HG03159 (cell line): ENCODE measurements at regions not wholly inside any gene's neighbourhood (a gene's known extent, or its start where the extent isn't known, plus 50 kb on each side); places are given as distances from the start of the nearest gene placed in this dataset.
"Not testable (repeated sequence)": the region's sequence is repeated elsewhere in the genome, so short reads cannot be mapped to it uniquely, and the experiment has no call there.

ENCODE experiments used
- ATAC-seq: cut with Tn5 transposase; IDR thresholded peaks from one replicate; pipeline ENCODE4 v1.9.1; 2021; ENCODE audit warnings: mild to moderate bottlenecking, moderate library complexity; ENCODE audit not compliant: unreplicated experiment

DNA sequence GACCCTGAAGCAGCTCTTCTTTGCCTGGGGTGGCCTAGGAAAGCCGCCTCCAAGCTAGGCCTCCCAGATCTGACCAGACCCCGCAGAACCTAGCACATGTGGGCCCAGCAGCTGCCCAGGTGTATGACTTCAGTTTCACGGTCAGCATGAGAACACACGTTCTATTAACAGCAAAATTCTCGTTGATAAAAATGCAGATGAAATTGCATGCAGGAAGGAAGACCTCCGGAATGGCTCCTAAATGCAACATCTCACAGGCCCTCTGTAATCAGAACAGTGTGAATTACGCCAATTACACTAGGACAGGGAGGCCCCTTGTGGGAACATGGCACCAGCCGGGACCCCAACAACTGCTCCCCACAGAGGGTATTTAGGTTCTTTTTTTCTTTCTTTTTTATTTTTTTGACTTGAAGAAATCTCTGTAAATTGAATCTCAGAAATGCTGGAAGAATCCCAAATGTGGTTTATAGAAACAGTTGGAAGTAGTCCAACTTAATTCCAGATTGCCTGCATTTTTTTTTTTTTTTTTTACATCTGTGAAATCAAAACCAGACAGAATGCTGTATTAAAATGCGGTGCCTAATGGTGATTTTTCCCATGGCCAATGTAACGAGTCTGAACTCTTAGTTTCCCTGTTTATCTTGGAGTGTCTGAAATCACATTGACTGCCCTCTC lies 185.1 kb downstream of the NPIPB11 start:
- ATAC-seq, result not testable (repeated sequence)

DNA sequence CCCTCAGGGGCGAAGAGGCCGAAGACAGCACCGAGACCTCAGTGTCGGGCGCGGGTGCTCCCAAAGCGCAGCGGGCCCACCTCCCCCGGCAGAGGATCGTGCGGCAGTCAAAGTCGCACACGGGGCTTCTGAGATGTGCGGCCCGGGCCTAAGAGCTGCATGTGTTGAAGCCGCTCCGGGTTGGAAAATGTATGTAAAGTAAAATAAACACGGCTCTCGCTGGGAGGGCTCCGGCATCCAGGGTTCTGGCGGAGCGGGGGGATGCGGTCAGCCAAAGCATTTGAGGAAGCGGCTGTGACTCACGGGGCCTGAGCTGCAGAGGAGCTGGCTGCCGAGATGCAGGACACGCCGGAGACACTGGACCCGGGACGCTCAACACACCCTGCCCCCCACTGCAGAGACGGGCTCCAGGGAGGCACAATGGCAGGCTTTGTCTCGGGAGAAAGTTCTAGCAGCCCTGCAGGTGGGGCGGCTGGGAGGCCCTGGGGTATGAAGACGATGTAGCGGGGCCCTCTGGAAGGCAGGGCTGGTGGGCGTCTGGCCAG lies 185.8 kb downstream of the NPIPB11 start:
- ATAC-seq, result not testable (repeated sequence)

GRCh38 chr16:29219966-29220646 lies 186.4 kb downstream of the NPIPB11 start:
- not testable (repeated sequence) for ATAC-seq

DNA sequence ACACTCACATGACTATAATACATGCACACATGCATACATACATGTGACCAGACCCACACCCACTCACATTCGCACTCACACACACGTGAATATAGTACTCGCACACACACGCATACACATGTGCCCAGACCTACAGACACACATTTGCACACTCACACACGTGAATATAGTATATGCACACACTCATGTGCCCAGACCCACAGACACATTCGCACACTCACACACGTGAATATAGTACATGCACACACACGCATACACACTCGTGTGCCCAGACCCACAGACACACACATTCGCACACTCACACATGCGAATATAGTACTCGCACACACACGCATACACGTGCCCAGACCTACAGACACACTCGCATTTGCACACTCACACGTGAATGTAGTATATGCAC lies 186.9 kb downstream of the NPIPB11 start:
- not testable (repeated sequence) for ATAC-seq

- ATAC-seq, result not testable (repeated sequence)
These were observed 187.9 kb downstream of the NPIPB11 start for GRCh38 chr16:29218649-29219048.

DNA sequence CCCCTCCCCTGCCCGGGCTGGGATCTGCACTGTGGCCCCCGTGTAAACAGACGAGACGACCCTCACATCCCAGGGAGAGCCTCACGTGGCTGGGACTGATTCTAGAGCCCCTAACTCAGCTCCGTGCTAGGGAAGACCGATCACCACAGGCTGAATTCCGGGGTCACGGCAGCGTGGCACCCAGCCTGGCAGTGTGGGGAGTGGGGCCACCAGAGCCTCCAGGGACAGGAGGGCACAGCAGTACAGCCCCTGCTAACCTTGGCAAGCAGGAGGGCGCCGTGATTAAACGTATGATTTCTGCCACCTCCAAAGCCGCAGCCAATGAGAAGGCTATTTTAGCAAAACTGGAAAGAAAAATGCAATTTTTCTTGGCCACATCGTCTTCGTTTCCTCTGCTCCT lies 188.3 kb downstream of the NPIPB11 start:
- ATAC-seq, result not testable (repeated sequence)

DNA sequence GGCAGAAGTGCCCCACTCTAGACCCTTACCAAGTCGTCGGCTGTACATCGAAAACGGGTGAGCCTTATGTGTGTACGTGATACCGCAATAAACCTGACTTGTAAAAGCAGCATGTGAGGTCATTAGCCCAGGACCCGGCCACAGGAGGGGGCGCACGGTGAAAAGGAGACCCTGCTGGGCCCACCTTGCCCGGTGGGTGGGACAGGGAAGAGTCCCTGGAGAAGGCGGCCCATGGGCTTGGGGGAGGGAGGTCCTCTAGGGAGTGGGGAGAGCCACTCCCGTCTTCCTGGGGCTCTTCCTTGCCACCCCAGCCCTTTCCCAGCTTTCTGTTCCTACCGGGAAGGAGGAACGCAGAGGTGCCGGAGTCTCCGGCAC lies 188.8 kb downstream of the NPIPB11 start:
- ATAC-seq, result not testable (repeated sequence)

GRCh38 chr16:29217104-29217751 lies 189.3 kb downstream of the NPIPB11 start:
- not testable (repeated sequence) for ATAC-seq

- ATAC-seq, result not testable (repeated sequence)
These were observed 192.7 kb downstream of the NPIPB11 start for GRCh38 chr16:29213770-29214169.

- ATAC-seq, result not testable (repeated sequence)
These were observed 193.3 kb downstream of the NPIPB11 start for GRCh38 chr16:29213251-29213650.

GRCh38 chr16:29212084-29213027 lies 194.2 kb downstream of the NPIPB11 start:
- ATAC-seq, result not testable (repeated sequence)

- not testable (repeated sequence) for ATAC-seq
These were observed 195.1 kb downstream of the NPIPB11 start for GRCh38 chr16:29211456-29211855.

DNA sequence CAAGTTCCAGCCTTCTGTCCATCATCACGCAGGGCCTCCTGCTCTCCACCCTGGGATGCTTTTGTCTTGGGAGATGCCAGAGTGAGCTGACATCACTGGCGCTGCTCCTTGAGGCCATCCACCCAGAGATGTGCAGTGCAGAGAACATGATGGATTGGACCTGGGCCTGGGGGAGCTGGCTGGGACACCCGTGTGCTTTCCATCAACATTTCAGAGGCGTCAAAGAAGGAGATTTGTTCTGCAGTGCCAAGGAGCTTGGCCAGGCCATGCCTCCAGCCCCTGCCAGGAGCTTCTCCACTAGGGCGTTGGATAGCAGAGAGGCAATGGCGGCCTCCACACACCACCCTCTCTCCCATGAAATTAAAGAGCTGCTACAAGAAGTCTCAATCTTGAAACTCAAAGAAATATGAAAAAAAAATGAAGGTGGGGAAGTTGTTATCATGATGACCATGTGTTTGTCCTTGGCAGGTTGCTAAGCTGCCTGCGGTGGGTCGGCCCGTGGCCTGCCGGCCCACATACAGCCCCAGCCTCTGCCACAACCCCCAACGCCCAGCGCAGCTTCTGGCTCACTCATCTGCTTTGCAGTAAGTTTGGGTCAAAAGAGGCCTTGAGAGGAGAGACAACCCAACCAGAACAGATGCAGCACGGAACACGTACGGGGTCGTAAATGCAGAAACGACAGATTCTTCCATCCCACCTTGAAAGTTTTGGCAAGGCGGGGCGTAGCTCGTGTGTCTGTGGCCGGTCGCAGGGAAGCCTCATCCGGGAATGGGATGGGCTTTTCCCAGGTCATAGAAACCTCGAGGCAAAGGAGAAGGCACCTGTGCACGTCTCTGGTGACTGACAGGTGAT lies 196.0 kb downstream of the NPIPB11 start:
- ATAC-seq, result not testable (repeated sequence)

GRCh38 chr16:29206120-29206519 lies 200.4 kb downstream of the NPIPB11 start:
- ATAC-seq, result not testable (repeated sequence)

GRCh38 chr16:29205151-29205550 lies 201.4 kb downstream of the NPIPB11 start:
- not testable (repeated sequence) for ATAC-seq

GRCh38 chr16:29204806-29205135 lies 201.7 kb downstream of the NPIPB11 start:
- no peak for ATAC-seq

DNA sequence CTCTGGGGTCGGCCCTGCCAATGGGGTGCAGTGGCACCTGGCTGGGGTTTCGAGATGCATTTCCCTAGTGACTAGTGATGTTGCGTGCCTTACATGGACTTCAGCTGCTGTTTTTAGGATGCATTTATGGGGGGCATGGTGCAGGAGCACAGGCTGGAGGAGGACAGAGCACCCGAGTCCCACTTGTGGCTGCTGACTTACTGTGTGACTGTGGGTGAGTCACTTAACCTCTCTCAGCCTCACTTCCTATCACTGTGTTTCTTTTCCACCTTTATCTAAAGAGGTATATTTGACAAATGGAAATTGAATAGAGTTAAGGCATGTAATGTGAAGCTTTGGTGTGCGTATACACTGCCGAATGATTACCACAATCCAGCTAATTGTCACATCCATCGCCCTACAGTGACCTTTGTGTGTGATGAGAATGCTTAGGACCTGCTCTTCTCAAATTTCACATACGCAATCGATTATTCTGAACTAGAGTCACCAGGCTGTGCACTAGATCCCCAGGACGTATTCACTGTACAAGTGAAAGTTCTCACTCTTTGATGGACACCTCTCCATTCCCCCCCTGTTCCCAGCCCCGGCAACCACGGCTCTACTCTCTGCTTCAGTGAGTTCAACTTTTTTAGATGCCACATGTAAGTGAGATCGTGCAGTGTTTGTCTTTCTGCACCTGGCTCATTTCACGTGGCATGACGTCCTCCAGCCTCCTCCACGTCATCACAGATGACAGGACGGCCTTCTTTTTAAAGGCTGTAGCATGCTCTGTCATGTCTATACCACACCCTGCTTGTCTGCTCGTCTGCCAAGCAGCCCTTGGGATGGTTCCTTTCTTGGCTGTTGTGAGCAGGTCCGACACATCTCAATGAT lies 202.3 kb downstream of the NPIPB11 start:
- ATAC-seq, result not testable (repeated sequence)

DNA sequence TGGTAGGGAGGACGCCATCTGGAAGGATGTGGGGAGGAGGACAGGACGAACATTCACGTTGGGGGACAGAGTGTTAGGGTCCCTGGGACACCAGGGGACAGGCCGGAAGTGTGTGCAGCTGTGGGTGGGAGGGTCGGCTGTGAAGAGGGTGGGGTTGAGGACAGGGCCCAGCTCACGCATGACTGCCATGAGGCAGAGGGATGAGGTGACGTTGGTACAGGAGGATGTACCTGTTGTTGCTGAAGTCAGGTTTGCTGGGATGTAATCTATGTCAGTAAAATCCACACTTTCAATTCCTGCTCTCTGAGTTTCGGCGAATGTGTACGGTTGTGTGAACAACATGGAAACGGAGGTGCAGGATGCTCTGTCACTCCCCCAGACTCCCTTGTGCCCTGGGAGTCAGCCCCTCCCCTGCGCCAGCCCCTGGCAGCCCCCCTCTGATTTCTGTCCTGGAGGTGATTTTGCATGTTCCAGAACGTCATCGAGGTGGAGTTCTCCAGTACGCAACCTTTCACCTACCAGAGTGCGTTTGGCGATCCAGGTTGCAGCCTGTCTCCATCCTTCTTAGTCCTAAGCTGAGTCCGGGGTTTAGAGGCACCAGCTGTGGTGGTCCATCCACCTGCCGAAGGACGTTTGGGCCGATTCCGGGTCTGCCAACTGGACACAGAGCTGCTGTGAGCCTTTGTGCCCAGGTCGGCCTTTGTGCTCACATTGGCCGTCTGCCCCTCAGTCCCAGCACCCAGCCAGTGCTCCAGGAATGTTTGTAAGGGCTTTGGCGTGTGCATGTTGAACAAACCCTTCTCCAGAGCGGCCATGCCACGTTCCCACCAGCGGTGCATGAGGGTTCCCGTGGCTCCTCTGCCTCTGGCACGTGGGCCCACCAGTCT lies 203.2 kb downstream of the NPIPB11 start:
- ATAC-seq, result not testable (repeated sequence)
